ENCODE measurements at regions not wholly inside any gene's neighbourhood (a gene's known extent, or its start where the extent isn't known, plus 50 kb on each side); places are given as distances from the start of the nearest gene placed in this dataset.

GRCh38 chr2:36128359-36128758 lies 227.2 kb upstream of the CRIM1 start:
- TF ChIP-seq, protein P1, sequence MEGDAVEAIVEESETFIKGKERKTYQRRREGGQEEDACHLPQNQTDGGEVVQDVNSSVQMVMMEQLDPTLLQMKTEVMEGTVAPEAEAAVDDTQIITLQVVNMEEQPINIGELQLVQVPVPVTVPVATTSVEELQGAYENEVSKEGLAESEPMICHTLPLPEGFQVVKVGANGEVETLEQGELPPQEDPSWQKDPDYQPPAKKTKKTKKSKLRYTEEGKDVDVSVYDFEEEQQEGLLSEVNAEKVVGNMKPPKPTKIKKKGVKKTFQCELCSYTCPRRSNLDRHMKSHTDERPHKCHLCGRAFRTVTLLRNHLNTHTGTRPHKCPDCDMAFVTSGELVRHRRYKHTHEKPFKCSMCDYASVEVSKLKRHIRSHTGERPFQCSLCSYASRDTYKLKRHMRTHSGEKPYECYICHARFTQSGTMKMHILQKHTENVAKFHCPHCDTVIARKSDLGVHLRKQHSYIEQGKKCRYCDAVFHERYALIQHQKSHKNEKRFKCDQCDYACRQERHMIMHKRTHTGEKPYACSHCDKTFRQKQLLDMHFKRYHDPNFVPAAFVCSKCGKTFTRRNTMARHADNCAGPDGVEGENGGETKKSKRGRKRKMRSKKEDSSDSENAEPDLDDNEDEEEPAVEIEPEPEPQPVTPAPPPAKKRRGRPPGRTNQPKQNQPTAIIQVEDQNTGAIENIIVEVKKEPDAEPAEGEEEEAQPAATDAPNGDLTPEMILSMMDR (conservative IDR thresholded peaks at IDR 0.05; ENCODE audit: low read length): no peak
- no peak for TF ChIP-seq EZH2phosphoT487 (IDR thresholded peaks at IDR 0.05; ENCODE audit: borderline replicate concordance)
